ENCODE measurements at regions not wholly inside any gene's neighbourhood (a gene's known extent, or its start where the extent isn't known, plus 50 kb on each side); places are given as distances from the start of the nearest gene placed in this dataset.

- TF ChIP-seq POLR2A (IDR thresholded peaks at IDR 0.05) (no peak), CTCF (IDR thresholded peaks at IDR 0.05) (no peak)
These were observed 656.0 kb upstream of the SGO1 start for GRCh38 chr3:20842002-20842401.
